GM18502 (cell line): ENCODE measurements at regions not wholly inside any gene's neighbourhood (a gene's known extent, or its start where the extent isn't known, plus 50 kb on each side); places are given as distances from the start of the nearest gene placed in this dataset.

ENCODE experiments used
- ATAC-seq: cut with Tn5 transposase; IDR thresholded peaks from one replicate; pipeline ENCODE4 v1.9.1; 2021; ENCODE audit warnings: mild to moderate bottlenecking; ENCODE audit not compliant: unreplicated experiment, poor library complexity

DNA sequence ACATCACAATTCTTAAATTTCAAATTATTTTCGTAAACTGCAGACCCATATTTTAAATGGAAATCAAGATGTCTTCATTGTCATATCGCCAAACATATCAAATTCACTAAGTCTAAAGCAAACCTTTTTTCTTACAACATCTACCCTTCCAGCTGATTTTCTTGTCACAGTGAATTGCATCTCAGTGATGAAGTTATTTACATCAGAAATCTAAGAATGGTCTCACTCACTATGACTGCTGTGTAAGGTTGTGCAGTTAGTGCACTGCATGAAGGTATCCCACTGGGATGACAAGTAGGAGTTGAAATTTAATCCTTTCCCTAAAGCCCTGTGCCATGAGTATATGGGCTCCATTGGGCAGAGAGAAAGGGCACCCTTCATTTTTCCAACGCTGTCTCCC, 399.4 kb upstream of the ITGA1 start:
- ATAC-seq: no peak

DNA sequence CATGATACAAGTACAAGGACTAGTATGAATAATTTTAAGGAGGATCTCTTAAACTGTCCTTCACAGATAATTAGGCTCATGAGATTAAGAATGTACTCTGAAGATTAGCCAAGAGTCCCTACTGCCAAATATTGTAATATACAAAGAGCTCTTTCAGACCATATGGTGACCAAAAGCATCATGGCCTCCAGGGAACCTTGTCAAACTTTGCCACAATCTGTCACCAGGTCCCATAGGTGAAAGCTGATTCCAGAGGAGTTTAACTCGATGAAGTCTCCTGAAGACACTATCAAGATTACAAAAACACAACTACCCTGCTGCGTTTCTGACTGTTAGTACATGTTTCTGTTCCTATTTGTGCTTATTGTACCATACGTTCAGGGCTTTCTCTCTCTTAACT, 395.4 kb upstream of the ITGA1 start:
- ATAC-seq: no peak

DNA sequence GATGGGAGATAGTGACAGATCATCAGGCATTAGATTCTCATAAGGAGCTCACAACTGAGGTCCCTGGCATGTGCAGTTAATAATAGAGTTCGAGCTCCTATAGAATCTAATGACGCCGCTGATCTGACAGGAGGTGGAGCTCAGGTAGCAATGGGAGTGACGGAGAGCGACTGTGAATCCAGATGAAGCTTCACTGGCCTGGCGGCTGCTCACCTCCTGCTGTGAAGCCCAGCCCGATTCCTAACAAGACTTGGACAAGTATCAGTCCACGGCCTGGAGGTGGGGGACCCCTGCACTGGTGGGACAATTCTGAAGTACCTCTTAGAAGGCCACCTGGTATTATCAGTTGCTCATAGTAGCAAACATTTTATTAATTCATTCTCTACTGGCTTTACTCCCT, 377.9 kb upstream of the ITGA1 start:
- ATAC-seq: no peak

DNA sequence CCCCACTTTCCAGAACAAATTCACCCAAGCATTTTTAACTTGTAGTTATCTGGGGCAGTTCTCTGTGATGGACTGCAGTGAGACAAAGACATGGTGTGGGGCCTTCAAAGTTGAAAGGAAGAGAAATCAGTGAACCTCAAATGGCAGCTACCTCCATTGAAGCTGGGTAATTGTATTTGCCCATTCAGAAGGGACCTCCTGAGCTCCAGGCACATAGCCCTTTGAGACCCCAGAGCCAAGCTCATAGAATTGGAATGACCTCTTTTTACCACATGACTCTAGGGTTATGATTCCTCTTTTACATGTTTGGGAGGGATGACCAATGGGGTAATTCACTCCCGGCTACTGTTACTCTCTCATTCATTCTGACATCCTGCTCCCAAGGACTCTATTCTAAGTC, 368.4 kb upstream of the ITGA1 start:
- ATAC-seq: no peak

DNA sequence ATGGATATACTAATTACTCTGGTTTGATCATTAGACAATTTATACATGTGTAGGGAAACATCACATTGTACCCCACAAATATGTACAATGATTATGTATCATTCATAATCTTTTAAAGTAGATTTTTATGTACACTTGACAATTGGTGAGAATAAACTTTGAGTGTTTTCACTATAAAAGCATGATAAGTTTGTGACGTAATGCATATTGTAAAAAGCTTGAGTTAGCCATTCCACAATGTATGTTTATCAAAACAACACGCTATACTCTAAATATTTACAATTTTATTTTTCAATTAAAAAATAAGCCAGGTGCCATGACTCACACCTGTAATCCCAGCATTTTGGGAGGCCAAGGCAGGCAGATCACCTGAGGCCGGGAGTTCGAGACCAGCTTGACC, 360.1 kb upstream of the ITGA1 start:
- no peak for ATAC-seq

DNA sequence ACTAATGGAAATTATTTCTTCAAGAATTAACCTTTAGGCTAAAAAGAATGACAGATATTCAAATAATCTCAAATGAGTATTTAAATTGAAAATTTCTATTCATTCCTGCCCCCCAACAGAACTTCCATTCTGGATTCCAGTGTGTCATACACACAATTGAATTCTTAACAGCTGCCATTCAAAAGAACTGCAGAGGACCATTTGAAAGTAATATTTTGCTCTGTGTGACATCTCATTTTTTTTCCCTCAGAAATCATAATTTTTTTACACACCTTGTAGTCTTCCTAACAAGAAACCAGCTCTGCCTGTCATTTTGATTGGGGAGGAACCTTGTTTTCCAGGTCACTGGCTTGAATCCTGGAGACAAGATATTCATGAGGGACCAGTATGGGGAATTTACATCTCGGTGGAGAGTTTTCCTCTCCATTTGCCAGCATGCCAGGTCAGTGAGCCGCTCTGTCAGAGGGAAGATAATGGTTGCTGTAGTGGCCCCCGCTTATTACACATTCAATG, 358.7 kb upstream of the ITGA1 start:
- ATAC-seq: no peak

DNA sequence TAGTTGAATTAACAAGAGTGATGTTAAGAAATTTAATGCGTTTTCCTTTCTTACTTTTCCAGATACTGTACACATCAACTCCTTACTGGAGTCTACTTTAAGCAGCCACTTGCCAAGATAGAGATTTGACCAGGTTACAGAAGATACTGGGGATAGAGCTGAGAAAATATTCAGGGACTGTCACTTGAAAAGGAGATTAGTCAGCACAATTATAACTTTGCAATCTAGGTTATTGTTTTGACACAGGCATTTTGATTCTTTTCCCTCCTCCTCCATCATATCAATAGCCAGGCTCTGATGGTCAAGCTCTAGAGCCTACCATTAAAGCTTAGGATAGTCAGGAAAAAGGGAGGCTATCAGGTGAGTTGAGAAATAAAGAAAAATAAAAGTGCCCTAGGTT, 345.9 kb upstream of the ITGA1 start:
- ATAC-seq: no peak

DNA sequence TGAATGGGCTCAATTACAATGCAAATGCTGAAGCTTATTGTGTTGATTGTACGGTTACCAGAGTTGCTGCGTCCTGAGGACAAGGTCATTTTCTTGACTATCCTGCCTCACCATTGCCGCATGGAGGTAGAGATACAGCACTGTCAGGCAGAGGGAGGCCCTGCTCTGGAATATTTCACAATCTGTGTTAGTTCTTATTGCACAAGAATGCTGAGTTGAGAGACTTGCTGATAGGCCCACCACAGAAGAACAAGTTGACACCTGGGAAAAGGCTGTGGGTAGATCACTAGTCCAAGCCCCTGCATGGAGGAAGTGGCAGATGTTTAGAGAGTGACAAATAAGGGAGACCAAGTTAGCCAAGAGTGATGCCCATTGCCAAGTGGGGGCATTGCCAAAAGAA, 344.5 kb upstream of the ITGA1 start:
- ATAC-seq: no peak

DNA sequence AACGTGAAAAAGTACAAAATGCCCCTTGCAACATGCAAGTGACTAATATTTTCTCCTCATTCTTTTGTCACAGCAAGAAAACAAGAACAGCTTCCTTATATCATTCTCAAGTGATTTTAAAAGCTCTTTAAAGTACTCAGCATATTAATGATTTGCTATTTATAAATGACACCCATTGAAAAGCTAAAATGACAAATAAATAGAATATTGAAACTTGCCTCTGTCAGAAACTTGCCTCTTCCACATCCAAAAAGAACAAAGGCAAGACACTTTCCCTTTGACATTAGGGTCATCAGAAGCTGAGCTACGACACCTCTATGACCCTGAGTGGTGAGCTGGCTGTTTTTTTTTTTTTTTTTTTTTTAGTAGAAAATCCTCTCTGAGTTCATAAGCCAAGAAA, 339.6 kb upstream of the ITGA1 start:
- no peak for ATAC-seq

DNA sequence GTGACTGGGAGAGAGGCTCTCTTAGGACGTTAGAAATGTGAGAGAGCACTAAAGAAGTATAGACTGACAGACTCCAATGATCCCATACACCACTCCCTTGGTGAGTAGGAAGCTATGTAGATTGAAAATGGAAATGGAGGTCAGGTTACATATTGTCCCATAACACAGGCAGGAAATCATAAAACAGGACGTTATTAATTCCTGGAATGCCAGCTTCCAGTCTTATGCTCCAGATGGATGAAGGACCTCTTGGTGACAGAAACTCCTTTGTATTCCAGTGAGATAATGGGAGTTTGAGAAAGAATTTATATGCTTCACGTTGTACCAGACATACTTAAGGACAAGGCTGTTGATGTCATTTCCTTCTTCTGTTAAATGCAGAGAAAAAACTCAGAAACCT, 338.2 kb upstream of the ITGA1 start:
- no peak for ATAC-seq

DNA sequence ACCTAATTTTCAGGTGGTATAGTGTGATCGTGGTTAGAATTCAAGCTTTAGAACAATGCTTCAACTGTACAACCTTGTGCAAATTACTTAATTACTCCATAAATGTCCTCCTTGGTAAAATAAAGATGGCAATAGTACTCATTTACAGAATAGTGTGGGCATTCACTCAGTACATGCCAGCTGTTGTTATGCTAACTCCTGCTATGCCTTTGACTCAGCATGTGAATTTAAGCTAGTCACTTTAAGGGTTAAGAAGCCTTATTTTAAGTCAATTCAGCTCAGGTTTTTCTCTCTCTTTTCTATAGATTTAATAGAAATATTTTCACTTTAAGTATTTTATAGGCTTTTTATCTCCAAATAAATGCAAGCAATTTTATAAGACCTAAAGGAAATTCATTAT, 335.6 kb upstream of the ITGA1 start:
- ATAC-seq: no peak

DNA sequence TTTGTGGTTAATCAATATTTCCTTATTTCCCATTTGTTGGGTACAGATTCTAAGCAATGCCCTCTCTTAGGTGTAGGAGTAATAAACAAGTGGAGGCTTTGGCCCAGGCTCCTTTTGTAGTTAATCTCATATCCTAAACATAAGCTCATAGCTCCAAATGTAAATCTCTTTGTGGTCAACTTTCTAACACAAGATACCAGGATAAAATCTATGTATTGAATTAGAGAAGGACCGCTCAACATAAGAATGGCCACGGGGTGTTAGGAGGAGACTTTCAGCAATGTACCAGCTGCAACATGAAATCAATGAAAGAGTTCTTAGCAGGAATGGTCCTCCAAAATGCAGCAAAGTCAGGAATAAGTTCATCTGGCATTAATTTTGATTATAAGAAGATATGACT, 334.5 kb upstream of the ITGA1 start:
- no peak for ATAC-seq

DNA sequence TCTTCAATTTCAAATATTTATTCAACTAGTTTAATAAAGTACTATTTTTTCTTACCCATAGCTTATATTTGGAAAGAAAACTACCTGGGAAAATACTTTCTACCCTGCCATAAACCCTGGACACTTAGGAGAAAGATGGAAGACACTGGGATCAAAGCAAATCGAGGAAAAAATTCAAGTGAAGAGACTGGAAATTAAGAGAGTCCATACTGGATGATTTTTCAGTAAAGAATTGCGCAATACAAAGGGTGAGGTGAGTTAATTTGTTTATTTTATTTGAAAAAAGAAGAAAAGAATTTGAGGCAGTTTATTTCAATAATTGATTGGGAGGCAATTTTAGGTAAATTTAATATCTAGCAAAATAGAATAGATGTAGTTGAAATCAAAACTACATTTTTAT, 331.8 kb upstream of the ITGA1 start:
- no peak for ATAC-seq

DNA sequence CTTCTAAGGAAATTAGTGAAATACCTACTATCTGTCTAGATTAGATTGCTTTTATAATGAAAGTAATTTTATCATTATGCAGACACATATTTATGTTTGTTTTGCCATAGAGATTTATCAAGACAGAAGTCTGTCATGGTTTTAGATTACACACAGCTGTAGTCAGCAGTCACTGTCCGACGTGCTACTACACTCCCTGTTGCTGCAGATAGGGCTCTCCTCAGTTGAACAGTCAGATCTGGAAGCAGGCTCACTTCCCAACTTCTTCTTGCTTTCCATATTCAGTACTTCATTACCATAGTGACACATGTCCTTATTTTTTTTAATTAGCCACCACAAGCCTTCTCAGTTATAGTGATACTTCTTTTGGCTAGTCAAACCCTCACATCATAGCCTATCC, 329.9 kb upstream of the ITGA1 start:
- ATAC-seq: no peak

DNA sequence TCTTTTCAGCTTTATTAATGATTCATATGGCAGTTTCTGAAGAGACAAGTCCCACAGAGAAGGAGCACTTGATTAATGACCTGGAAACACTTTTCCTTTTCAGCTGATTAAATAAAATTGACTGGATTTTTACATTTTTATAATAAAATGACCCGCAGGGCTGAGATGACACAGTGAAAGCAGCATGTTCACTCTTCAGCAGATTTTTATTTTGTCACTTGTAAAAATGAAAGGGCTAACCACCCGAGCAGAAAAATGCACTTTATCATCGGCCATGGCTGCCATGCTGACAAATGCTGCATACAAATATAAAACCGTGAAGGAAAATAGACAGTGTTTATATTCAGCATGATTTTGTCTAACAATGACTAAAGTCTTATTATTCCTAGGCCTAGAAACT, 321.6 kb upstream of the ITGA1 start:
- ATAC-seq: no peak

DNA sequence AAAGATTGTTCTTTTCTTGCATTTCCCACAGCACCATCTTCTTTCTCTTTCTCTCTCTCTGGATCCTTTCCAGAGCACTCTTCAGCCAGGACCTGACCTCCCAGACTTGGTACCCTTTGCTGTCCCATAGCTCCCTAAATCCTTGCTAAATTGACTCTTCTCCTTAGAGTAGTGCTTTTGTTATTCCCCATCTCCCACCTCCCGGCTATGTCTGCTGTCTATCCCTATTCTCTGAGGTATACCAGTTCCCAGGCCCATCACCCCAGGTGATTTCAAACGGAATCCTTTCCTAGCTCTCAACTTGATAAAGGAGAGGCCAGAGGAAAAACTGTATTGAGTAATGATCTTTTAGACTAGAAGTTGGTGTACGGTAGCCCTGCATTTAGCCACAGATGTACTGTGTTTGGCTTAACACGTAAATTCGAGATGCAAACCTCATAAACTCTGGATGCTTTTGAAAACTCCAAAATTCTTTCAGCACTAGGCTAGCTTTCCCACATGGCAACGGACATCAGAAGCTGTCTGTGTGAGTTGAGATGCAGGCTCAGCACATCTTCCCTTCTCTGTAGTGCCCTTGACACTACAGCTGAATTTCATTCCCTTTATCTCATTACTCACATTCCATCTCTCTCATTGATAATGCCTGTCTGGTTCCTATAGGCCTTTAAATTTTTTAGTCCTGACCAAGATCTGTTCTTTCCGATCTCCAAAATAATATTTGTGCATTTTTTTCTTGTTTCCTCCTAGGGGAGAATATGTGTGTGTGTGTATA, 320.8 kb upstream of the ITGA1 start:
- no peak for ATAC-seq

DNA sequence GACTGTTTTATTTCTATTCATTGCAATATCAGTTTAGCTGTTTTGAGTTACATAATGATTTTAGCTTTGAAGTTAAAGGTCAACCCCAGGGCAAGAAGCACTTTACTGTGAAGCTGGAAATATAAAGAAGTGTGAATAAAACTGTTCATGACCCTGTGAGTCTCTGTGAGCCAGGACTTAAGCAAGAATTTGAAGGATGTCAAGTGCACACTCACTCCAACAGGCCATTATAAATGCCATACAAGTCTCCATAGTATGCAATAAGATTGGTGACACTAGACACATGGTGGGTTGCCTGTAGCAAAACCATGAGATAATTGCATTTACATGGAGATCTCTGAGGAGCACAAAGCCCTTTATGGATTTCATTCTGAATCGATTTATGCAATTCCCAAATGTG, 318.7 kb upstream of the ITGA1 start:
- ATAC-seq: no peak

DNA sequence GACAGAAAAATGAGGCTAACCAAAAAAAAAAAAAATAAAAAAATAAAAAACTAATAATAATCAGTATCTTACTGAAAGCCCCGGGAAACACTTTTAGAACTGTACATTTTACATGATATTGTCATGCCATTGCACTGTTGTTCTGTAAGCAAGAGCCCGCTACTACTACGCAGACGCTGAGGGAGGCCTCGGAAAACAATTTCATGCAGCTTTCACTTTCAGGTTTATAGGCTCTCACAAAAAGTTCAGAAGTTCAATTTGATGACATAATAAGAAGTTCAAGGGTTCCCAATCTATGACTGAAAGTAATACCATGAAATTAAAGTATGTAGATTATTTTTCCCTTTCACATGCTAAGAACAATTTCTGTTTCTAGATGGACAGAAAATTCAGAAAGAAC, 318.3 kb upstream of the ITGA1 start:
- ATAC-seq: peak; percentile 73

DNA sequence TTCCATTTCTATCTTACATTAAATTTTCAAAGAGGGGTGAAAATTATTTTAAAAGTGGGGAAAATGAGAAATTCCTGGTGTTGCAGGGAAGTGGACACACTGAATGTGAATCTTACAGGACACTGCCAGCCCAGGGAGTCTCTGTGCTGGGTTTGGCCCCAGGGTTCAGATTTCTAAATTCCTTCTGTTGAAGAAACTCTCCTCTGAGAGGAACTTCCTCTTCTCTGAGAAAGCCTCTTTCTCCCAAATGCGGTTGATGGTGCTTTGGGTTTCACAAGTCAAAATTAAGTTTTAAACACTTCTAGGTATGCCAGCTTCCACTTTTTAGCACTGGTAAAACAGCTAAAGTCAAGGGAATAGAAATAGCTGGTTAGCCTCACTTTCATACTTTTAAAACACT, 317.9 kb upstream of the ITGA1 start:
- no peak for ATAC-seq

DNA sequence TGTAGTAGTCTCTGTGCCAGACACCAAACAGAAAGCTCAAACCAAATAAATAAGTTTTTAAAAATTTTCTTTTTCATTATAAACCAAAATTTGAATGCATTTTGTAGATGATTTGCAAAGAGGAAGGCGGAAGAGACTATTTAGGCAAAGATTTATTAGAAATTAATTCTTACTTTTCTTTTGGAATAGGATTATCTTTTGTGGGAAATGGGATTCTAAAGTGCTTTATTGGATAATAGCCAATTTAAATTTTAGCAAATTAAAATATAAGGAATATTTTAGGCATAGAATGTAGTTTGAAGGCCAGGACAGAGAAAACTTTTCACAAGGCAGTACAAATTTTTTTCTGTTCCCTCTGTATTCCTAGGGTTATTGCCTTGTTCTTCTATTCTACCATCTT, 311.4 kb upstream of the ITGA1 start:
- ATAC-seq: no peak

DNA sequence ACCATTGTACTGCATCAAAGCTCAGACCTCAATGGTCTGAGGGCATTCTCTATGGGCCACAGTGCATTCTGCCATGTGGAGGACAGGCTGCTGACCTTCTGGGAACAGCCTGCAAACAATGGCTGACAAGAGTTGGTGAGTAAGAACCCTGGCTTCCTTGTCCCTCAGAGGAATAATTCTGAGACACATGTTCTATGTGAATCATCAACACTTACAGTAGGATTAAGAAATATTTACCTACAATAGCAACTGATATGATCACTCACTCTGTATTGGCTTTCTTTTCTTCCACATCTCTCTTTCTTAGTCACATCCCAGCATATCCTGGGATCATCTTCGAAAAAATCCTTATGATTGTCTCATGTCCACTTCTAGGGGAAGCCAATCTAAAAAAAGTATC, 306.5 kb upstream of the ITGA1 start:
- no peak for ATAC-seq

DNA sequence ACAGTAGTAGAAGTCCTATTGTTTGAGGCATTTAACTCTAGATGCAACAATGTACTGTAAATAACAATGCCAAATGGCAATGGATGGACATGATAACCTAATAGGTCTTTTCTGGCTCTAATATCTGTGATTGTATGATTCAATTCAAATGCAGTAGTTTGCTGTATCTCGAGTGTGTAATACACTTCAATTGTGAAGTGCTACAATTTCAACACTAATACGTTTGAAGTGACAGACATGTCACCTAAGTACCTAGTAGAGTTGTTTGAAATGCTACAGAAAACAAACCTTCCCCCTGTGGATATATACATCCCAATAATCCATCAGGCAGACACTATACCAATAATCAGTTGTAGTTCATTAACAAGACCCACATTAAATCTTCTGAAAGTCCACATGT, 305.9 kb upstream of the ITGA1 start:
- ATAC-seq: no peak
